ENCODE measurements at regions not wholly inside any gene's neighbourhood (a gene's known extent, or its start where the extent isn't known, plus 50 kb on each side); places are given as distances from the start of the nearest gene placed in this dataset.

- no peak for TF ChIP-seq EZH2phosphoT487 (IDR thresholded peaks at IDR 0.05; ENCODE audit: borderline replicate concordance)
- TF ChIP-seq CTCF (conservative IDR thresholded peaks at IDR 0.05; ENCODE audit: low read length): no peak
These were observed 154.6 kb downstream of the SLC30A10 start for GRCh38 chr1:219773775-219774174.
